SH-SY5Y (cell line): ENCODE measurements at regions not wholly inside any gene's neighbourhood (a gene's known extent, or its start where the extent isn't known, plus 50 kb on each side); places are given as distances from the start of the nearest gene placed in this dataset.

Source experiments
- GATA2 ChIP-seq: IDR thresholded peaks from 2 replicates; pipeline ENCODE4 v1.6.1; 2011; ENCODE audit warnings: mild to moderate bottlenecking, low read depth, low read length
- GATA3 ChIP-seq: IDR thresholded peaks from 2 replicates; pipeline ENCODE4 v1.6.1; 2011; ENCODE audit warnings: low read depth, mild to moderate bottlenecking, low read length, moderate library complexity

DNA sequence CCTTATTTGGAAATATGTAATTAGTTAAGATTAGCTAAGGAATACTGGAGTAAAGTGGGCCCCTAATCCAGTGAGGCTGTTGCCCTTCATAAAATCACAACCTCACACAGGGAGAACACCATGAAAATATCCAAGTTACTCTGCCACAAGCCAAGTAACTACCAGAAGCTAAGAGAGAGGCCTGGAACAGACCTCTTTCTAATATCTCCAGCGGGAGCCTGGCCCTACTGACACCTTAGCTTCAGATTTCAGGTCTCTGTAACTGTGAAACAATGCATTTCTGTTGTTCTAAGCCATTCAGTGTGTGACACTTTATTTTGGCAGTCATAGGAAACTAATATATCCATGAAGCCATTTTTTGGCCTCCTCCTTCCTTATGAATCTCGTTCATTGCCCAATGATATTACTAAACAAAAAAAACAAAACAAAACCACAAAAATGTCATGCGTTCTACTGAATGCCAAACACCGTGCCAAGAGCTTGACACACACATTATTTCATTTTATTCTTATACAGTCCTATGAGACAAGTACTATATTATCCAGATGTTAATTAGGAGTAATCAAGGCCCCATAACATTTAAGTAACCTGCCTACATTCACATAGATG, 699.0 kb downstream of the MAT2B start:
- TF ChIP-seq GATA2 = no peak
- no peak for TF ChIP-seq GATA3
